ENCODE measurements at regions not wholly inside any gene's neighbourhood (a gene's known extent, or its start where the extent isn't known, plus 50 kb on each side); places are given as distances from the start of the nearest gene placed in this dataset.

GRCh38 chr17:73960469-73960868 lies 243.0 kb upstream of the RPL38 start:
- no peak overlapping the region for H3K27ac ChIP-seq
- TF ChIP-seq CTCF (conservative IDR thresholded peaks at IDR 0.05): no peak

GRCh38 chr17:73962308-73962707 lies 241.2 kb upstream of the RPL38 start:
- no peak overlapping the region for H3K27ac ChIP-seq
- TF ChIP-seq CTCF (conservative IDR thresholded peaks at IDR 0.05): no peak

GRCh38 chr17:73968680-73969079 lies 234.8 kb upstream of the RPL38 start:
- TF ChIP-seq CTCF (conservative IDR thresholded peaks at IDR 0.05): no peak
- H3K27ac ChIP-seq: no peak overlapping the region

DNA sequence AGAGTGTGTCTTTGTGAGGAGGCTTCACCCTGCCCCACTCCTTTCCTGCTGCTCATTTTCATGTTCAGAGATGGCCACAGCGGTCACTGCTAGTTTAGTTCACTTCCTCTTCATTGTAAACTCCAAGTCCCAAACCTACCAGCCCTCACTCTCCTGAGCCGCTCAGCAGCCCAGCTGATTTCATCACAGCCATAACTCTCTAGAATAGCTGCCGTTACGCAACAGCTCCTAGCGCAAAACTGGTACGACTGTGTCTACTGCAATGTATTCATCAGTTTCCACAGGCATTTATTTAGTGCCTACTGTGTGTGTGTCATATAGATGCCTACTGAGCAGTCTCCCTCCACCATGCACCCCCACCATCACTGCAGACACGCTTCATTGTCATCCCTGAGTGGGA lies 233.5 kb upstream of the RPL38 start:
- no peak overlapping the region for H3K27ac ChIP-seq
- no peak for TF ChIP-seq CTCF (conservative IDR thresholded peaks at IDR 0.05)

DNA sequence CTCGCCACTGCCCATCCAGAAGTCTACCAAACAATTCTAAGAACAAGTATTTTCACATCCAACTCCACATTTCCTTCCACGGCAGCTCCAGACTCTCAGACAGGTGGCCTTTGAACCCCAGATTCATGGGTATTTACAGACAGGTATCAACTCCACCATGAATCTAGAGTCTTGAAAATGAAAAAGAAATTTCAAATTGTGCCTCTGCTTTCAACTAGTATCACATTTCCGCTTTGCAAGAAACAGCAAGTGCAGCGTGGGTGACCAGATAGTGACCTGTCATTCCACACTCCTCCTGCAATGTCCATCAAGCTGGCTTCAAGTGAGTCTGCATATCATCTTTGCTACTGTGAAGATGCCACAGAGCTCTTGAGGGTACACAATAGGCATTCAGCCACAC lies 232.4 kb upstream of the RPL38 start:
- no peak for TF ChIP-seq CTCF (conservative IDR thresholded peaks at IDR 0.05)
- no peak overlapping the region for H3K27ac ChIP-seq

DNA sequence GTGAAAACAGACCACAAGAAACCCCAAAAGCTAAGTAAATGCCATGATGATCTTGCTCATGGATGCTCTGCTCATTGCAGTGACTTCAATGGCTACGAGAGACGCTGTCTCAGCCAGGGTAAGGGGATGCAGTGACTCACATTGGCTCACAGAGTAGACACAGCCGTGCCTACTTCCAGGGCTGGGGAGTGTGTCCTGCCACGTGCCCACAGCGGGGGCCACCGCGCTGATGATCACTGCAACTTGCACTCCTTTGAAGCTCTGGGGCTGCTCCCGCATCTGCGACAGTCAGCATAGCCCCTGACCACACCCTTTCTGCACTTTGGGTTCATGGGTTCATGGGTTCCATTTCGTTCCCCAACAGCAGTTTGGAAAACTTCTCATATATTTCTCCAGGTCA lies 231.4 kb upstream of the RPL38 start:
- no peak for TF ChIP-seq CTCF (conservative IDR thresholded peaks at IDR 0.05)
- no peak overlapping the region for H3K27ac ChIP-seq

DNA sequence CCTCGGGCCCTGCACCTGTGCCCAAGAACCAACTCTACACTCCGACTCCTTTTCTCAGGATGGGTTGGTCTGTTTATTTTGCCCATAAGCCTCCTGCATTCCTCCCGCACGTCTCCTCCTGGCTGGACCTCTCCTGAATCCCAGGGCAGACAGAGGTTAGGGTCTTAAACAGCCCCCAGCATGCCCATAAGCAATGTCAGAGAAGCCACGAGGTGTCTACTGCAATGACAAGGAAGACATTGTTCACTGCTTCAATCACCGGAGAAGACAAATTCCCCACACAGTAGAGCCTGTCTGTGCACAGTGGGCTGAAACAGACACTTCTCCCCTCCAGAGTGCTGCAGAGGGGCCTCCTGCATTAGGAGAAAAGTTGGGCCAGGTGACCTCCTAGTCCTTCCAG lies 230.6 kb upstream of the RPL38 start:
- TF ChIP-seq CTCF (conservative IDR thresholded peaks at IDR 0.05): no peak
- no peak overlapping the region for H3K27ac ChIP-seq
